ENCODE measurements at regions not wholly inside any gene's neighbourhood (a gene's known extent, or its start where the extent isn't known, plus 50 kb on each side); places are given as distances from the start of the nearest gene placed in this dataset.

- no peak for TF ChIP-seq MLX (CRISPR knock-in tag; conservative IDR thresholded peaks at IDR 0.05)
- TF ChIP-seq ZNF766 (CRISPR knock-in tag; conservative IDR thresholded peaks at IDR 0.05): no peak
- no peak for TF ChIP-seq ARNT (IDR thresholded peaks at IDR 0.05)
- no peak for TF ChIP-seq ZNF282 (CRISPR knock-in tag; IDR thresholded peaks at IDR 0.05)
- TF ChIP-seq TARDBP (IDR thresholded peaks at IDR 0.05): no peak
- TF ChIP-seq MBD1 (CRISPR knock-in tag; IDR thresholded peaks at IDR 0.05): no peak
- no peak for TF ChIP-seq ADNP (tag; IDR thresholded peaks at IDR 0.05)
- TF ChIP-seq POLR2G (IDR thresholded peaks at IDR 0.05; ENCODE audit: low read depth, low read length): no peak
- no peak for TF ChIP-seq DNMT1 (IDR thresholded peaks at IDR 0.05)
These were observed 123.2 kb downstream of the WIF1 start (continued) for GRCh38 chr12:64997858-64998257.

GRCh38 chr12:64998371-64999147 is 122.5 kb downstream of the WIF1 start:
- no peak overlapping the region for H3K27ac ChIP-seq (ENCODE audit: extremely low read depth, low read depth, low read length)
- no peak overlapping the region for H3K4me3 ChIP-seq
- H3K79me2 ChIP-seq (ENCODE audit: control insufficient read depth, insufficient read depth, low read length): no peaks in the 10 kb centered on the region
- H3K27me3 ChIP-seq (ENCODE audit: control insufficient read depth in 2 of 2, insufficient read depth in 2 of 2, low read length in 2 of 2): no peaks in the 10 kb centered on the region
- no peaks in the 10 kb centered on the region for H4K20me1 ChIP-seq (replicated peaks; ENCODE audit: control insufficient read depth, insufficient read depth, low read length)
- H3K4me1 ChIP-seq (replicated peaks in 1 of 2; ENCODE audit: control insufficient read depth in 2 of 2, insufficient read depth in 2 of 2, low read length in 2 of 2): no peaks in the 10 kb centered on the region
- POLR2A ChIA-PET: no interaction called here
- 4% methylated on average over 4 of the region's 4 CpGs for WGBS (ENCODE audit: insufficient coverage, low coverage, missing lambda C conversion rate)
- FAIRE-seq (no peak), ATAC-seq (no peak), DNase-seq (ENCODE audit: extremely low read depth in 1 of 4, low spot score in 3 of 4) (no peak)
- H3K9me3 ChIP-seq (replicated peaks; ENCODE audit: control insufficient read depth, insufficient read depth, low read depth, low read length): no peaks in the 10 kb centered on the region
- H3K9me1 ChIP-seq (ENCODE audit: control insufficient read depth, insufficient read depth, low read length): no peaks in the 10 kb centered on the region
- intact Hi-C loops (cut with micrococcal nuclease) (no loop called here), in situ Hi-C loops (cut with MboI) (no loop called here)
- no peak overlapping the region for H3K4me2 ChIP-seq (ENCODE audit: insufficient read depth, low read length)
- no TSS peak for BruUV-seq (replicated peaks)
- no peaks in the 10 kb centered on the region for H3K36me3 ChIP-seq (ENCODE audit: control insufficient read depth, insufficient read depth, low read length)
- CTCF ChIA-PET (ENCODE audit: low intra/inter-chr PET ratio): no interaction called here
- H3K9ac ChIP-seq (ENCODE audit: insufficient read depth in 1 of 2, low read depth in 2 of 2, low read length in 2 of 2): no peak overlapping the region
- H2AFZ ChIP-seq (ENCODE audit: low read depth, low read length): no peak overlapping the region
- TF ChIP-seq KLF13 (tag; IDR thresholded peaks at IDR 0.05; ENCODE audit: borderline replicate concordance, low read depth) (no peak), C11orf30 (IDR thresholded peaks at IDR 0.05; ENCODE audit: low read depth) (no peak), POLR3G (IDR thresholded peaks at IDR 0.05; ENCODE audit: extremely low read depth, insufficient read length, insufficient replicate concordance) (no peak), MXI1 (IDR thresholded peaks at IDR 0.05; ENCODE audit: low read depth, low read length) (no peak)

All from K562 (cell line).